ENCODE measurements at regions not wholly inside any gene's neighbourhood (a gene's known extent, or its start where the extent isn't known, plus 50 kb on each side); places are given as distances from the start of the nearest gene placed in this dataset.

DNA sequence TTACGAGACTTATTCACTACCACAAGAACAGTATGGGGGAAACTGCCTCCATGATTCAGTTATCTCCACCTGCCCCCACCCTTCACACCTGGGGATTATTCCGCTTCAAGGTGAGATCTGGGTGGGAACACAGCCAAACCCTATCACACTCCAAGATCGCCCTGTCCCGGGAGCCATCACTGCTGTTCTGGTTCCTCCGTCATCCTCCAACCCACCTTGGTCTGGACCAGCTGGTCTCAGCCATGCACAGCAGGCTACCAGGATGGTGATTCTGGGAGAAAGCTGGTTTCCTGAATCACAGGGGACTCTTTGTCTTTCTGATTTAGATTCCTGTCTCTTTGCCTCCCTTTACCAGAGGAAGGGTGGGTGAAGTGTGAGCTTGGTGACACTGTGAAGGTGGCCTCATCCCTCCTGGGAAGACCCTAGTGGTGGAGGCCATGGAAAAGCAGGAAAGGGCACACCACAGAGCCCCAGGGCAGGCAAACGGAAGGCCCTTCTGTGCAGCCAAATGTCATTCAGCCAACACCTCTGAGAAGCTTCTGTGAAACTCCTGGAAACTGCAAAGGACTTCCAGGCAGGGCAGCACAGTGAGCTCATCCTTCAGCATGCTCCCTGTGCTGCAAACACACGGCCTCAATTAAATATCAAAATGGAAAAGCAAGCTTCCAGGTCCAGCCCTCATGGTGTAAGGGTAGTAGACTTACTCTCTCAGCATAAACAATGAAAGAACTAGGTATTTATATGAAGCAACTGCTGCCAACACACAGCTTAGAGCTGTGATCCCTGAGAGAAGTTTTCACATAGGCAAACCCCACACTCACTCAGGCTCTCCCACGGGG, 169.8 kb downstream of the ANKRD60 start:
- DNase-seq, result no peak

DNA sequence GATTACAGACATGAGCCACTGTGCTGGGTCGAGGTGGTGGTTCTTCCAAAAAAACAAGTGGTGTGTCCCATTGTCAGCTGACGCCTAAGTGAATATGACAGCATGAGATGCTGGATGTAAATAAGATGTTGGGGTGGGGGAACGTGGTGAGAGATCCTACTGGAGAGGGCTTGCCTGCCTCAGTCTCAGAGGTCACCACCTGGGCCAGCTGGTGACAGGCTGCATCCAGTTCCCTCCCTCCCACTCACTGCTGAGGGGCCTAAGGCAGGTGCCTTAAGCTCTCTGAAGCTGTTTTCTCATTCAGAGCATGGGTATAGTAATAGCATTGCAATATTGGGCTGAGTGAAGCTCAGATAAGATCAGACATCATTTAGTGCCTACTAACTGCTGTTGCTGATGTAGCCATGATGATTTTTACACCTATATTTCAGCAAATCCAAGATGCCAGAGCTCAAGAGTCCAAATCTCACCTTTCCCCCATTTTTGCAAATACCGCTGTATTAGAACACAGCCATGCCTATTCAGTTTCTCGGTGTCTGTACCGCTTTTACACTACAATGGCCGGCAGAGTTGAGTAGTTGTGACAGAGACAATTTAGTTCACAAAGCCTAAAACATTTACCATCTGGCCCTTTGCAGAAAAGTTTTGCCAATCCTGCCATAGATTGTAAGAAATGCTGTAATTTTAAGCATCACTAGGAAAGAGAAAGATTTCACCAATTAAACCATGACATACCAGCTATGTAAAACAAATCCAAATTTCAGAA, 171.3 kb downstream of the ANKRD60 start:
- DNase-seq, result no peak

DNA sequence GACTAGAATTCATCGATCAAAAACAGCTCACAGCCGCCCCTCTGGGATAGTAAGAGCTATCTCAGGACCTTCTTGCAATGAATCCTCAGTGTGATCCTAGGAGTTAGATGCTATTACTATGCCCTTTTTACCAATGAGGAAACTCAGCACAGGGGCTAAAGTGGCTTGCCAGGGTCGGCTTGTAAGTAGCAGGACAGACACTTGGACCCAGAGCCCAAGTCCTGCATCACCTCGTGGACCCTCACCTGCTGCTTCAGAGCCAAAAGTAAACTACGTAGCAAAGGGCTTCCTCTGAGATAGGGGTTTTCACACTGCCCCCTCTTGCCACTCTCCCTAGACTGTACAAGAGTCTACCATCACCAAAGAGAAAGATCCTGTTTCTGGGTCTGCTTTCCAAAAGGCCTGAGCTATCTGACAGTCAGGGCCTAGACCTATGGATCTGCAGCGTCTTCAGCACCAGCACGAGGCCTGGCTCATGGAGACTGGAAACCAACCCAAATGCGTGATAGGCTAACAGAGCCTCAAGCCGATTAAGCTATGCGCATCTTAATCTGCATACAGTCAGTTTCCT, 172.3 kb downstream of the ANKRD60 start:
- no peak for DNase-seq

DNA sequence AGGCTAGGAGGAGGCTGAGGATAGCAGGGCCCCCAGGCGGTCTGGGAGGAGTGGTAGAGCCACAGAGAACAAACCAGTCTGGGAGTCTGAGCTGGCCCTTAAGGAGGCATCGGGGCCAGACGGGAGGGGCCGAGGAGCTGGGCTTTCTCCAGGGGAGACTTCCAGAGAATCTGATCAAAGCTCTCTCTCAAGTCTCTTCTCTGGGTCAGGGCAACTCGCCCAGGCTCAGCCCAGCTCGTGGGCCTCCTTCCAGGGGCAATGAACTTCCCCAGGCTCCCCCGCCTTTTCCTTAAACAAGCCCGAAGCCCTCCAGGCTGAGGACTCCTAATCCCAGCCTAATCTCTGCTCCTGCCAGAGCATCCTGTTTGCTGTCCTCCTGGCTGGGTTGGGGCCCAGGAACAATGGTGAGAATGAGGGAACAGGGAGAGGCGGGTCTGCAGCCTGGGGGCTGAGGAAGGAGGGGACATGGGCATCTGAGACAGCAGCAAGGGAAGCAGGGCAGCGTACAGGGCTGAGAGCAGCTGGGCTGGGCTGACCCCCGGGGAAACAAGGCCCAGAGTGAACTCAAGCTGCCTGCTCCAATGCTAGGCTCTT, 173.6 kb downstream of the ANKRD60 start:
- DNase-seq, result peak; percentile 92

DNA sequence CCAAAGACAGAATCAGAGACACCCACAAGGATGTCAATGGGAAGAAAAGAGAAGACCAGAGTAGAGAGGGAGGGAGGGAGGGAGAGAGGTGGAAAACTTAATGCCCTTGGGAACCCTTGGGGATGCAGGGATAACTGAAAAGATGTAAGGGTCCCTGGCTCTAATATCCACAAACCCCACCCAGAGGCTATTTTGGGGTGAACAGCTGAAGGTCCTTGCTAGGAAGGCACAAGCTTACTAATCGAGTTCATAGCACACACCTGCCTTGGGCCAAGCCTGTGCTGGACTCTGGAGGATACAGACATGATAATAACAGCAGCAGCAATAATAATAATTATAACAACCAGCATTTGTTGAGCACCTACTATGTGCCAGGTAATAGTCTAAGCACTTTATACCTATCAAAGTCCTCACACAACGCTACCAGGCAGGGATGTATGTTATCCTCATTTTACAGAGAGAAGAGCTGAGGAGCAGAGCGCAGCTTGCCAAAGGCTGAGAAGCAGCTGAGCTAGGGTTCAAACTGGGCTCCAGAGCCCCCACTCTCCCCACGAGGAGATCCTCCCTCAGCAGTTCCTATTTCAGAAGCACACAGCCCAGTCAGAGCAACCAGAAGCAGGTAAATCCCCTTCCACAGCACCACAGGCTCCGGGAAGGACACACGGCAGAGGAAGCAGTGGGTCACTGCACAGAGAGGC, 174.2 kb downstream of the ANKRD60 start:
- no peak for DNase-seq

DNA sequence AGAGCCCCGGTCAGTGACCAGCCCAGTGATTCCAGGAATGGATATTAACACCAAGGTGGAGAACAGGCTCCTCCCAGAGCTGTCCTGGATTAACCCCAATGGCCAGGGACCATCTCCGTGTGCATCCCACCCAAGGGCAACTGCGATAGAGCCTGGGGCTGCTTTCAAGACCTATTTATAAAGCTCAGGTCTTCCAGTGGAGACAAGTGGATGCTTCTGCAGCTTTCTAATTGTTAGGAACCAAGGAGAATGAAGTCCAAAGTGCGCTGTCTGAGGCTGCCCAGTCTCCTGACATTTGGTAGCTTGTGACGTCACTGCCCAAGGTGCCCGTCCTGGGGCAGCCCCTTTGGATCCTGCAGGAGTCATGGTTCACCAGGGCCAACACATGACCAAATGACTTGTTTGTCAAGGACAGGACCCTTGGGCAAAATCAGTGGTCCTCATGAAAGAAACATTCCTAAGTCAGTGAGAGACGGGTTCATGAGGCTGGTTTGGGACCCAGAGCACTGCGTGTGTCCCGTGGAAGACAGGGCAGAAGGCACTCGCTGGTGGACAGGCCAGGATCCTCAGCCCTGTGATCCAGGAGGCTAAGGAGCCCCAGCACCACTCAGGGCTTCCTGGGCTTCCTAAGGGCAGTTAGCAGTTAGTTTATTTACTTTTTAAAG, 174.9 kb downstream of the ANKRD60 start:
- no peak for DNase-seq

DNA sequence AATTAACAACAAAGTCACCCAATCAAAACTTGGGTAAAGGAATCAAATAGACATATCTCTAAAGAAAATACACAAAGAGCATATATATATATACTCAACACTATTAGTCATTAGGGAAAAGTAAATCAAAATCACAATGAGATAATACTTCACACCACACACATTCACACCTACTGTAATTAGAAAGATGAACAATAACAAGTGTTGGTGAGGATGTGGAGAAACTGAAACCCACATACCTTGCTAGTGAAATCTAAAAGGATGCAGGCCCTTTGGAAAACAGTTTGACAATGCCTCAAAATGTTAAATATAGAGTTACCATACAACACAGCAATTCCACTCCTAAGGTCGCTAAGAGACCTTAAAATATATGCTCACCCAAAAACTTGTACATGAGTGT, 177.1 kb downstream of the ANKRD60 start:
- DNase-seq, result no peak

DNA sequence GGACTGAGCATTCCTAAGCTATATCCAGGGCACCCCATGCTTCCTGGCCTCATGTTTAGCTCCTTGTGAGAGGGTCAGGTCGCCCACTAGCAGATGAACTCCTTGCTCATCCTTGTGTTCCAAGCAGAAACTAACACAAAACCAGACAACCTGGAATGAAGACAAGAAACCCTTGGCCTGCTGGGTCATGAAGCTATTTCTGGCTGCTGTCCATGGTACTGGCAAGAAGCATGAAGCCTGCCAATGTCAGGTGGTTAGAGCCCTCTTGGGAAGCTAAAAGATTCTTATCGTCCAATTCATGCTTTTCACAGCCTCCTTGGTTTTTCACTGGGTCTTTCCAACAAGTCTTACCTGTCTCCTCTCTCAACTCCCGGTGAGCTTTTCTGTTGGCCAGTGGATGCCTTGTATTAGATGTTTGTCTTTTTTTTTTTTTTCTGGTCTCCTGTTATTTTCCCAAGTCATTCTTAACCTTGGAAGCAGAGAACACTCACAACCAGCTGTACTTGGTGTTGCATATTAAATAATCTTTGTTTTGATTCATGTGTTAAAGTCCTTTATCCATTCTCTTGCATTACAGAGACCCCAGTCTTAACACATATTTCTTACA, 180.3 kb downstream of the ANKRD60 start:
- DNase-seq, result no peak

DNA sequence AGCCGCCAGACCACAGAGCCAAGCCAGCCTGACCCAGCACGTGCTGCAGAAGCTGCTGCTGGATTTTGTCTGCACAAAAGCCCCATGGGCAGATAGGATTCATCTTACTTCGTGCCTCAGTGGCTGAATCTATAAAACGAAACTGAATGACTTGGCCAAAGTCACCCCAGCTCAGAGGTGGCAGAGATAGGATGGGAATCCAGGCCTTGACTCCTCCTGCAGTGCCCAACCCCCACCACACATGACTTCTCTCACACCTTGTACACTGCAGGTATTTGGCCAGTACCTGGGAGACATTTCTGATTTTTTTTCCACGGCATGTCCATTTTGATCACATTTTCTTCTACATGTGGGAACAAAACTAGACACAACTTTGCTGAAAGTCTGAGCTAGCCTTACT, 182.1 kb downstream of the ANKRD60 start:
- DNase-seq, result no peak

DNA sequence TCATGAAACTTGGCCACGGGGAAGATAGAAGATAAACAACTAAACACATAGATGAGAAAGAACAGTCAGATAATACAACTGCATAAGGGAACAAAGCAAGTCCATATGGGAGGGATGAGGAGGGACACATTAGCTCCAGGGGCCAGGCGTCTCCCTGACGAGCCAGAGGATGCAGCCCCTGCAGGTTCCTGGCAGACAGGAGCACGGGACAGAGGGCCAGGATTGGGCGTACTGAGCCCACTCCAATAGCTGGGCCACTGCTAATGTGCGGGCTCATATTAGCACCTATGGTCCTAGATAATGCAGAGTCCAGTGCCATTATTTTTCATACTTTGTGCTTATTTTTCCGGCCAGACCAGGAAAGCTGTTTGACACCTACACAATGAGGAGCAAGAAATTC, 182.9 kb downstream of the ANKRD60 start:
- DNase-seq, result no peak

DNA sequence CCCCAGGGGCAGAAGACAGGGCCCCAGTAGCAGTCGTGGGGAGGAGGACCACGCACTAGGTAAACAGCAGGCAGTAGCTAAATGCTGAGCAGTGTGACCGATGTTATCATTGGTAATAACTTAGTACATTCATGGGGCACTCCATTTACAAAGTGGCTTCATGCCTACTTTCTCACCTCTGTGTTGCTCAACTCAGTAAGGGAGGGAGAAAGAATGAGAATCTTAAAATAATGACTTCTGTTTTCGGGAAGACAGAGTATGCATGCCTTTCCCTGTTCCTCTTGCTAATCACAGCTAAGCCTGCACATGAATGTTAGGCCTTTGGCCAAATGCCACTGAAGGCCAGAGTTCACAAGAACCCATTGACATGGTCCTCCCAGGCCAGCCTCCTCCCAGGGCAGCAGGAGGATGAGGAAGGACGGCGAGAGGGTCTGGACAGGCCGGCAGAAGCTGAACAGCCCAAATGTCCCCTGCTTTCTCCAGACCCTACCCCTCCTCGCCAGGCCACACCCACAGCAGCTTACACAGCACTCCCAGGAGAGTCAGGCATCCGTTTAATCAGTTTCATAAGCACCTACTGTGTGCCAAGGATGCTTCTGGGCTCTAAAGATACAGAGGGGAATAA, 183.4 kb downstream of the ANKRD60 start:
- DNase-seq, result no peak

DNA sequence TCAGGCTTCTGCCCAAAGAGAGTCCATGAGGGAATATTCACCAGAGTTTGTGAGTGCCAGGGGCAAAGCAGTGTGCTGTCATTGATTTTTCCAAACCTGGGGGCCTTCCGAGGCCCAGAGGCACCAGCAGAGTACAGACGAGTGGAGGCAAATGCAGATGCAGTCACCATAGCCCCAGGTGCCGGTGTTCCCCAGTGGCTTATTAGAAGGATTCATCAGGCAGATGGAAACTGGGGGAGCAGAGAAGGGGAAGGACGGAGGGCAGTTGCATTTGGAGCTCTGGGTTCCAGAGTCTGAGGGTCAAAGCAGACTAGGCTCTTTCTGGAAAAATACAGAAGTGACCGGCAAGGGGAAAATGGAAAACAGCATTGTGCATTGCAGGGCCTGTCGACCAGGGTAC, 184.2 kb downstream of the ANKRD60 start:
- DNase-seq, result no peak

DNA sequence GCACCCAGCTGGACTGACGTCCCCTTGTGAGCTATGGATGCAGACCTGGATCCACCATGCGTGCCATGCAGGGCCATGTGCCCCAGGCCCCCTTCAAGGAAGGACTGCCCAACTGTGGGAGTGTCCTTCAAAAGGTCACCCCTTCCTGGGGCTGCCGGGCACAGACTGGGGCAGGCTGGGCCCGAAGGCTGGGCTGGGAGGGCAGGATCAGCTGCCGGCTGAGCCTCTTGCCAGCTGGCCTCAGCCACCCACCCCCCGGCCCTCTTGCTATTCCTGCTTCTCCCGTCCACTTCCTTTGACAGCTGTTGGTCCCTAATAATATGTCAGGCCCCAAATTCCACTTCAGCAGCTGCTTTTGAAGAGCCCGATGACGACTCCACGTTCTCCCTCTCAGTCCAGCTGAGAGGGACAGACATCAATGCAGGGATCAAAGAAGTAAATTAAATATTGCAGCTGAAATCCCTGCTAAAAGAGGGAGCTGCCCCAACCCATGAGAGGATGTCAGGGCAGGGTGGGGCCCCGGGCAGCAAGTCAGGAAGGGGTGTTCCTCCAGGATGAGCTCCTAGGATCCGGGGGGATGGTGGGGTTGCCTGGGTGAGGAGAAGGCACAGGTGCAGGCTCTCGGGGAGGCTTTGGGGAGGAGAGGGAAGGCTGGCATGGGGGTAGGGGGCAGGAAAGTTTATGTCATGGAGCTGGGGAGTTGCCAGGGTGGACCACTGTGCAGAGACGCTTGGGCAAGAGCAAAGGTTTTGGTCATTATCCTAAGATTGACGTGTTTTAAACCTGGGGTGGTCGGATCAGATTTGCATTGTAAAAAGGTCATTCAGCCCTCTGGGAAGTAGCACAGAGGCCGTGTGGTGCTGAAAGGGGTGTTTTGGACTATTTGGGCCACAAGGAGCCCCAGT, 185.0 kb downstream of the ANKRD60 start:
- peak; percentile 29 for DNase-seq

DNA sequence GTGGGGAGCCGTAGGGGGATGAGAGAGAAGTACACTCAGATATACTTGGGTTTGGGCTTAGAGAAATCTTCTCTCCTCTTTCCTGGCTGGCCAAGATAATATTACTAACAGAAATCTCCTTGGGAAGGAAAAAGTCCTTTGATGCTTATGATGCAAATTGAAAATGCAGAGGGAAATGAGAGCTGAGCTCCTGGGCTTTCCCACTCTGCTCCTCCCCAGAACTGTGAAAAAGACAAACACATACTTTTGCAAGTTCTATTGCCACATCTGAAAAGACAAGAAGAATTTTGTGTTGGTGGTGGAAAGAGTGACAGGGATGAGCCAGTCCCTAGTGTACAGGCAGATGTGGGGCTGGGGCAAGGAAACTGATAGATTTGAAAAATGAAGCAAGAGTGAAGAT, 185.9 kb downstream of the ANKRD60 start:
- DNase-seq, result no peak

DNA sequence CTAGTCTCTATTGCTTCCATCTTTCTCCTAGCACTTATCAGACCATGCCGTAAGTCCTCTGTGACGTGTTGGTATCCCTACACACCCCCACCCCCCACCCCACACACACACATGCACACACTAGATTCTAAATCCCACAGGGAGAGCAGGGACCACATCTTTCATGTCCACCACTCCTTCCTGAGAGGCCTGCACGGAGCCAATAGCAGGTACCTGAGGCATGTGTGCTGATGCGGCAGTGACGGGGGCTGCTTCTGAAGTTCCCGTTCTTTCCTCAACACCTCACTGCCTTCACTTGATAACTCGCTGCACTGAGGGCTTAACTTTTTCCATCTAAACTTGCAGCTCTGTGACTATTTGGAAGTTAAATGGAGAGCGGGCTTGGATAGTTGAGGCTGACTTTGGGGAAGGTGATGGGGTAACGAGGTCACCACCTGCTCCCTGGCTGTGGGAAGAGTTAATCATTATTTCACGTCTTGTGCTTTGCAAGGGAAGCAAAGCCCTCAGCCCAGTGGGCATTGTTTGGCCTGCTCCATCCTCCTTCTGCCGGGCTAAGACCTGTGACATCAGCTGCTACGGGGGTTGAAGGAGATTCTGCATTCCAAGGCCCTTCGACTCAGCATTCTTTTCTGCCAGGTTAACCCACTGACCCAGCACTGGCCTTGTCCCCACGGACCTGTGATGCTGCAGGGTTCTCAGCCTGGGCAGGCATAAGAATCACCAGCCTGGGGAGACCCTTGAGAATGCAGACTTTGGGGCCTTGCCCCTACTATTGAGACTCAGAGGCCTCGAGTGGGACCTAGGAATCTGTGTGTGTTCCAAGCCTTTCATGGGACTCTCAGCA, 187.8 kb downstream of the ANKRD60 start:
- no peak for DNase-seq

DNA sequence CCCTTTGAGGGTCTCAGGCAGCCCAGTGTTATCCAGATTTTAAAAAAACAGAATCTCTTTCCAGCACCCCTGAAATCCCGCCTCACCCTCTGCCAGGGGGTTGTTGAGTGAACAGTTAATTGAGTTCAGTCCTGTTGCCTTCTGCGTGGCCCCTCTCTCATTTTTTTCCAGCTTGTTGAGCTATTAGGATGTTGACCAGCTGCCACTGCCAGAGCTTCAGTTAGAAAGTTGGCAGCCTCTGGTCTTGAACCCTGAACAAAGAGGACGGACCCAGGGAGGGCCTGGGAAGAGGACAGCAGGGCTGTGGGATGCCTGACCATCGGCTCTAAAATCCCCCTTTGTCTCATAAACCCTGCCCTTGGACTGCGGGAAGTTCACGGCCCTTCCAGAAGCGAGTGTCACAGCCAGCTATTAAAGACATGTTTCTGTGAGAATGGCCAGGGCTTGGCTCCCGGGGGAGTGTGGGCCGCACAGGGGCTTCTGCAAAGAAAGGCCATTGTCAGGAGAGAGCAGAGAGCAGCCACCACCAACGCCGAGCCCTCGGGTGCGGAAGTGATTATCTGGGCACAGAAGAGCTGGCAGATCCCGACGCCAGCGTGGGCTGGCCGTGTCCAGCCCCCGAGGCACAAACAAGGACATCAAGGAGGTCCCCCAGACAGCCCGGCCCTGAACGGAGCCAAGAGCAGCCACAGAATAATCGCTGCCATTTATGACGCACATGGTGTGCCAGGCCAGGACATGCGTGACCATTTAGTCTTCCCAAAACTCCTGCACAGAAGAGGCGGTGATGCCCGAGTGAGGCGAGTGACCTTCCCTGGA, 189.0 kb downstream of the ANKRD60 start:
- no peak for DNase-seq

DNA sequence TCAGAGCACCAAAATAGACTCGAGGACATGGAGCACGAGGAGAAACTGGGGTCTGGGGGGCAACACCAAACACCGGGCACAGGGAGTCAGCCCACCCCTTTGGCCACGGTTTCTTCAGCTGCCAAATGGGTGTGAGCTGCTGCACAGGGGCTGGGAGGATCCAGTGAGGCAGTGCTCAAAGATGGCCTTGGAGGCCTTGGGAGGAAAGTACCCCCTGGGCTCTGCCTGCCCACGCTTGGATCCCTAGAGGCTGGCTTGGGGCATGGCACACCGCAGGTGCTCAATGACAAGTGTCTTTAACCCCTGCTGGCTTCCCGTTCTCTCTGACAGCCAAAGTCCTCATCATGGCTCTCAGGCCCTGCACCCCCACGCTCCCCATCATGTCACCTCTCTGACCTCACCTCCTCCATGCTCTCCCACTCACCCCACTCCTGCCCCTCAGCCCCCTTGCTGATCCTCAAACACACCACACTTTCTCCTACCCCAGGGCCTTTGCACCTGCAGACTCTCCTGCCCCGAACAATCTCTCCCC, 190.3 kb downstream of the ANKRD60 start:
- no peak for DNase-seq

DNA sequence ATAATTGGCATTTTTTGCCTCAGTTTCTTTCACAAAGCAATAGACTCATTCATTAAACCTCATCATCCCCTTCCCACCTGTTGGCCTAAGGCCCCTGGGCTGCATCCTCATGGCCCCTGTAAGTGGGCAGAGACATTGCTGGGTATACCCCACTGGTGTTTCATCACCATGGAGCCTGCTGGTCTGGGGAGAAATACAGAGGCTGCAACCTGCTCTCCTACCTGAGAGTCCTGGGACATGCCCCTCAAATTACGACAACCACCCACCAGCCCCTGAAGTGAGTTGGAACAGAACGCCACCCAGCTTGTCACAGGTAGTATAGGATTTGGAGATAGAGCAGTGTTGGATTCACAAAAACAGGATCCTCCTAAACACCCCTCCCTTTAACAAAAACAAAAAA, 190.8 kb downstream of the ANKRD60 start:
- no peak for DNase-seq
